NCI-H510A treated with DMSO at 0.1 percent for 48 hours (cell line): ENCODE measurements at regions not wholly inside any gene's neighbourhood (a gene's known extent, or its start where the extent isn't known, plus 50 kb on each side); places are given as distances from the start of the nearest gene placed in this dataset.

Experiments used
- DNase-seq: peaks from one replicate; lab custom pipeline; 2025; lab: John Stamatoyannopoulos, UW

DNA sequence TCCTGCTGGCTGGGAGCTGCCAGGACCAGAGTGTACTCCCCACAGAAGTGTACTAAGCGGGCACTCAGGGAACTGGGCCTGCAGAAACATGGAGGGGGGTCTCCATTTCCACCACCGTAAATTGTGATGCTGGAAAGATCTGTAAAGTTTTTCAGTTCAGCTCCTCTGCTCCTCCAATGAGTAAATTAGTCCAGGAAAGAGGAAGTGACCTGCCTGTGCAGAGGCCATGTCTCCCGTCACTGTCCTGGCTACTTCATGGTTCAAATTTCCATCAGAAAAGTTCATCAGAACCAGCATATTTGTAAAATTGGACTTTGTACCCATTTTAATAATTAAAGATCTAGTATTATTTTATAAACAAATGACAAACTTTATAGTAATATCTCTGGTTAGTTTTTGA lies 226.7 kb upstream of the THBS1 start:
- no peak for DNase-seq

- DNase-seq = no peak
These were observed 223.2 kb upstream of the THBS1 start for GRCh38 chr15:39357480-39358268.

DNA sequence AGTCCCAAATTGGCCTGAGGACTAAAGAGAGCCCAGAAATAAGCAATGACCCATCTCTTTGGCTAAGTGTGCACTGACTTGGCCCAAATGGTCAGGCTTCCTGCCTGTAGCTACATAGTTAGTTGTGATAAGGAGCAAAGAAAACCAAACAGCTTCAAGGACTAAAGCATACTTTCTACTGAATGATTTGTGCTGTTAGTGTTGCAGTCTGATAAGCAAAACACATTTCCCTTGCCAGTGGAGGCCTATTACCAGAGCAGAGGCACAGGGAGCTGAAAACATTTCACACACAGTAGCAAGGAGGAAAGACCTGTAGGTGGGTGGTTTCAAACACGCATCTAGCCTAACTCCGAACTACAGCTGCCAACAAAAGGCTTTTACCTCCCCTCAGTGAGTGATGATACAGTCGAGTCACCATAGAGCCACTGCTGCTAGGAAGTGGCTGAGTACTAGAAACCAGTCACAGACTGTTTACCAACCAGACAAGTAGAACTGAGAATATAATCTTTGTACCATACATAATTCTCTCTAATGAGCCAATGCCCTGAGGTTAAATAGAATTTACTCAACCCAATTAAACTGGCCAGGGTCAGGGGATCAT lies 222.3 kb upstream of the THBS1 start:
- no peak for DNase-seq

DNA sequence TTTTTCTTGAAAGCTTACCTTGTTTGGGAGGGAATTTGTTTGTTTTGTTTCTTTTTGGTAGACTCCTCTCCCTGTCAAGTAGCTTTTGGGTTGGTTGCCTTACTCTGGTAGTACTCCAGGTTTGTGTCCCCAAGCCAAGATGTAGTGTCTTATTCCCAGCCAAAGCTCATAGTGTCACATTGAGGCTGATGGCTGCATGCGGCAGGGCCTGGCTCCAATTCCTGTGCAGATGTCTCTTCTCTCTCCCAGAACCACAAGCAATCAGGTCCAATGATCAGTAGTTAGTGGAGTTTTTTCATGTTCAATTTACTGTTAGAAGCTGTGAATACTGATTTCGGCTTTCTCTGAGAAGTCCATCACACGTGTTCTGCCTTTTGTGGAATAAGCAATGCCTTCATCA lies 221.1 kb upstream of the THBS1 start:
- DNase-seq = no peak

DNA sequence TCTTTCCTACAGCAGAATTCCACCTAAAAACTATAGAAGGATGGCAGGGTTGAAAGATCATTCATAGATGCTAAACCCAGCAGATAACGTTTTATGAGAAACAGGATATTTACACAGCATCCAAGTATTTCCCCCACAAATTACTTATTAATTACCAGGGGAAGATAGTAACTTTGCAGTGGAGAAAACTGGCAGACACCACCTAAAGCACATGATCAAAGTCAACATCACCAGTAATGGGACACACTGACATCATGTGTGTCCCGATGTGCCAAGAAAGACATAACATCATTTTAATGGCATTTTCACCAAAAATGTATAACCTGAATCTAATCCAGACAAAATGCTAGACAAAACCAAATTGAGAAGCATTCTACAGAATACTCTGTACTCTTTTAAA lies 220.4 kb upstream of the THBS1 start:
- no peak for DNase-seq

- no peak for DNase-seq
These were observed 219.4 kb upstream of the THBS1 start for GRCh38 chr15:39361497-39361896.

- DNase-seq = no peak
These were observed 217.9 kb upstream of the THBS1 start for GRCh38 chr15:39362821-39363561.

GRCh38 chr15:39363761-39364586 lies 216.9 kb upstream of the THBS1 start:
- DNase-seq = no peak

DNA sequence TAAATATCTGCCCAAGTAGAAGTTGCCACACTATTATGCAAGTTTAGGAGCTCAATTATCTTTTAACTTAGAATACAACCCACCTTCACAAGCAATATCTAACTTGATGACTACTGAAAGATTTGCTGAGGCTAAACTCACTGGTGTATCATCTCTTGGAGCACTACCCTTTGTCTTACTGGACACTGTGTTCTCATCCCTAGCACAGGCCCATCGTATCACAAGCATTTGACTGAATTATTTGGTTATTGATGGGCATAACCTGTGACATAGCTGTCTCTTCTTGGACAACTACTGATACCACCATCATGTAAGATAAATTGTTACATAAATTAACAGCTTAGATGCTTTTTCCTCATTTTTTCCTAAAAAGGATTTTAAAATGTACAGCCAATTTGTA lies 216.2 kb upstream of the THBS1 start:
- no peak for DNase-seq

DNA sequence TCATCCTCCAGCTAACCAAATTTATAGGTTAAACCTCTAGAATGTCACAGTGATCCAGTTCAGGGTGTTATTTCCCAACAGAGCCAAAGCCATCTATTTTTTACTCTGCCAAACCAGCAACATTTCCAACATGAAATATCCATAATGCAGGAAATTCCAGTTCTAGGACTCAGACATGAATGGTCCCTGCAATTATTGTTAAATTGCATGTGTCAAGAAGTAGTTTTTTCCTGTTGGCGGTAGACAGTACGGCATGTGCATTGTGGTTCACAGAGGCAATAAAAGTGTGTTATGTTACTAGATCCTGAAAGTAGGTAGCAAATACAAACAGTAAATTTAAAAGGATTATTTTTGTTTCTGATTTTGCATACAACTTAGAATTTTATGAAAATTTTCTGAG lies 215.7 kb upstream of the THBS1 start:
- no peak for DNase-seq

- DNase-seq = no peak
These were observed 215.0 kb upstream of the THBS1 start for GRCh38 chr15:39365873-39366272.

- DNase-seq = no peak
These were observed 213.3 kb upstream of the THBS1 start for GRCh38 chr15:39367596-39367995.

GRCh38 chr15:39369768-39370167 lies 211.1 kb upstream of the THBS1 start:
- no peak for DNase-seq

- no peak for DNase-seq
These were observed 204.4 kb upstream of the THBS1 start for GRCh38 chr15:39376371-39376909.

- no peak for DNase-seq
These were observed 199.4 kb upstream of the THBS1 start for GRCh38 chr15:39381517-39381916.

GRCh38 chr15:39388118-39388517 lies 192.8 kb upstream of the THBS1 start:
- DNase-seq = no peak

DNA sequence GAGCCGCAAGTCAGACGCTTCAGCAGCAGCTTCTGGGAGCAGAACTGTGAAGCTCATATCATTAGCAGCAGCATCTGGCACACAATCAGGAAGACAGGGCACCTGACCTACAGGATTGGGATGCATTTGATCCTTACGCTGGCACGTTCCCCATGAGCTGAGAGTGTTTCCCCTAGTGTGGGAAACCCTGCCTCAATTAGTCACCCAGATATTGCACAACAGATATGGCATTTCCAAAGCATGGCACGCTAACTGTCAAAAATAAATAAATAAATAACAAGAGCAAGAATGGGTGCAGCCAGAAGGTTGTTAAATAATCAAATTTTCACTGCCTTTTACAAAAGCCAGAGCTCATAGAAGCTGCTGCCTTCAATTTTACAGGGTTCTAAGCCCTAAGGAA lies 189.6 kb upstream of the THBS1 start:
- DNase-seq = no peak

- DNase-seq = no peak
These were observed 188.3 kb upstream of the THBS1 start for GRCh38 chr15:39392469-39393047.

DNA sequence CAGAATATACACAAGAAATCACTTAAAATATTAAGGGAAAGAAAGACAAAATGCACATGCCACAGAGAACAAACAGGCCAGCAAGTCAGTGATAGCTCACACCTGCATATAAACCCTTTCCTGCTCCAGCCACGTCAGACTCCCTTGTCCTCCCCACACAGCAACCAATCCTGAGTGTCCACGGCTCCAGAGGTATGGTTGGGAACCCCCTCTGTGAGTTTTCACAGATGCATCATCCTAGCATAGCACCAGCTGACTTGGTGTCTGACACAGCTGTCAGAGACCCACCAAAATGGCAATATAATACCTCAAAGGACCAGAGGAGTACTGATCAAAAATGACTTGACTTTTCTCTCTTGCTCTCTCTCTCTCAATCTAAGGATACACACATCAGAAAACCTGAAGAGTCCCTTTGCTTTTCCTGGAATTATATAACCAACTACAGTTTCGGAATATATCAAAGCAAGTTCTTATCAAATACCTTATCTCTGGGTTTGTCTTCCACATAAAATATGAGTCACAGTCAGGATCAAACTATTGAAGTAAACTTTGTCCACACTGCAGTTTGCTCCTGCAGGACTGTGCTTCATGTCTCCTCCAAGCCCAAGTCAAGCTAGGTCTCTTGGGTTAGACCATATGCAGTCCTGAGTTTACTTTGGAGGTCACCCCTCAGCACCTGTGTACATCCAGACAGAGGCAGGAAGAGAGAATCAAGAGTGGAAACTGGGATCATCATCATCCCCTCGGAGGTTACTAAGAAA lies 187.1 kb upstream of the THBS1 start:
- DNase-seq = no peak

DNA sequence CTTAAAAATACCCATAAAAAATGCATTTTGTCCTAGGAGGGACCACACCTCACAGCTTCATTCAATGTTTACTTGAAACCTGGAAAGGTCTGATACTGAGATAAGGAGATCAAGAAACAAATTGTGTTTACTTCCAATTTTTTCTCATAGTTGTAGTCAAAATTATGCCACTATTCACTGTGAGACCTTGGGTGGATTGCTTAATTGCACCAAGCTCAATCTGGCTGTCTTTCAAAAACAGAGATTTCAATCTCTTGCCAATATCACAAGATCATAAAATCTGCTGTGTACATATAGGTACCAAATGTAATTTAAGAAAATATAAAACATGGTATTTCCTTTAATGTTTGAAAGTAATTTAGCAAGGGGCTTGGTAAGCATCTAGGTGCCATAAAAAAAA lies 186.4 kb upstream of the THBS1 start:
- no peak for DNase-seq
